ENCODE measurements at regions not wholly inside any gene's neighbourhood (a gene's known extent, or its start where the extent isn't known, plus 50 kb on each side); places are given as distances from the start of the nearest gene placed in this dataset.

DNA sequence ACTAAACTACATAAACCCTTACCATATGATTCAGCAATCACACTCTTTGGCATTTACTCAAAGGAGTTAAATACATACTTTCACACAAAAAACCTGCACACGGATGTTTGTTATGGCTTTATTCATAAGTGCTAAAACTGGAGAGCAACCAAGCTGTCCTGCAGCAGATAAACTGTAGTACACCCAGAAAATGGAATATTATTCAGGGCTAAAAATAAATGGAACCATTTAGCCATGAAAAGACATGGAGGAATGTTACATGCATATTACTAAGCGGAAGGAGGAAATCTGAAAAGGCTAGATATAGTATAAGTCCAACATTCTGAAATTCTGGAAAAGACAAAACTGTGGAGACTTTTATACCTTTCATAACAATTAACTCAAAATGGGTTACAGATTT lies 73.6 kb upstream of the PHACTR3 start:
- H3K56ac ChIP-seq (ENCODE audit: extremely low read depth, insufficient read depth, low read length) = no peak overlapping the region
- H3K4me2 ChIP-seq (ENCODE audit: low read depth, low read length) = no peak overlapping the region
- in situ Hi-C loops (cut with MboI; ENCODE audit: low sequenced_read_pairs) = no loop called here
- no peaks in the 10 kb centered on the region for H4K20me1 ChIP-seq (ENCODE audit: insufficient read depth, low read length)
- no peaks in the 10 kb centered on the region for H3K27me3 ChIP-seq (ENCODE audit: control insufficient read depth, insufficient read depth, low read length)
- CTCF ChIA-PET = no interaction called here
- no peak overlapping the region for H3K4me3 ChIP-seq (ENCODE audit: insufficient read depth, low read depth, low read length)
- TF ChIP-seq CHD1 (IDR thresholded peaks at IDR 0.05; ENCODE audit: low read depth, low read length) (no peak), RAD21 (IDR thresholded peaks at IDR 0.05; ENCODE audit: low read length) (no peak), BHLHE40 (IDR thresholded peaks at IDR 0.05; ENCODE audit: low read depth, low read length) (no peak)
- TF ChIP-seq, protein P1, sequence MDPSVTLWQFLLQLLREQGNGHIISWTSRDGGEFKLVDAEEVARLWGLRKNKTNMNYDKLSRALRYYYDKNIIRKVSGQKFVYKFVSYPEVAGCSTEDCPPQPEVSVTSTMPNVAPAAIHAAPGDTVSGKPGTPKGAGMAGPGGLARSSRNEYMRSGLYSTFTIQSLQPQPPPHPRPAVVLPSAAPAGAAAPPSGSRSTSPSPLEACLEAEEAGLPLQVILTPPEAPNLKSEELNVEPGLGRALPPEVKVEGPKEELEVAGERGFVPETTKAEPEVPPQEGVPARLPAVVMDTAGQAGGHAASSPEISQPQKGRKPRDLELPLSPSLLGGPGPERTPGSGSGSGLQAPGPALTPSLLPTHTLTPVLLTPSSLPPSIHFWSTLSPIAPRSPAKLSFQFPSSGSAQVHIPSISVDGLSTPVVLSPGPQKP (IDR thresholded peaks at IDR 0.05; ENCODE audit: borderline replicate concordance, low read depth, low read length) = no peak
- no TSS peak for BruUV-seq (replicated peaks)
- no peak overlapping the region for H3K9ac ChIP-seq (ENCODE audit: low read depth, low read length)
- H2BK15ac ChIP-seq (ENCODE audit: low read depth, low read length) = no peak overlapping the region
- H3K23ac ChIP-seq (ENCODE audit: low read depth, low read length) = no peak overlapping the region
- no peaks in the 10 kb centered on the region for H3K9me1 ChIP-seq (ENCODE audit: insufficient read depth, low read length)
- POLR2A ChIA-PET (ENCODE audit: unreplicated experiment) = no interaction called here
- no peak overlapping the region for H4K91ac ChIP-seq (ENCODE audit: insufficient read depth, low read depth, low read length)
- H2AFZ ChIP-seq (replicated peaks; ENCODE audit: low read length, poor library complexity) = no peak overlapping the region
- no peaks in the 10 kb centered on the region for H3K9me3 ChIP-seq (ENCODE audit: control insufficient read depth, insufficient read depth, low read length)
- no peak overlapping the region for H2BK5ac ChIP-seq (ENCODE audit: low read depth, low read length, poor library complexity, severe bottlenecking)
- H3K18ac ChIP-seq (ENCODE audit: low read depth, low read length) = no peak overlapping the region
- dilution Hi-C loops (cut with HindIII; ENCODE audit: low sequenced_read_pairs, unreplicated experiment) = no loop called here
- WGBS, 2 experiments (ENCODE audit: extremely low coverage in 2 of 2, insufficient read length in 1 of 2) = no CpG with 5 or more reads among the region's 2 CpGs
- H3K4ac ChIP-seq (ENCODE audit: low read depth, low read length) = no peak overlapping the region
- H3K4me1 ChIP-seq (ENCODE audit: control insufficient read depth, insufficient read depth, low read length) = no peaks in the 10 kb centered on the region
- H4K8ac ChIP-seq (ENCODE audit: low read depth in 2 of 2, low read length in 2 of 2) = no peak overlapping the region
- H2BK20ac ChIP-seq (ENCODE audit: low read depth, low read length) = no peak overlapping the region
- no peak overlapping the region for H3K14ac ChIP-seq (replicated peaks; ENCODE audit: low read depth, low read length)
- H2AK5ac ChIP-seq (ENCODE audit: low read depth, low read length) = no peak overlapping the region
- intact Hi-C loops (cut with micrococcal nuclease) = no loop called here
- H2BK120ac ChIP-seq (ENCODE audit: low read depth, low read length) = no peak overlapping the region
- no peak overlapping the region for H2AK9ac ChIP-seq (replicated peaks; ENCODE audit: low read depth, low read length, poor library complexity)
- no peaks in the 10 kb centered on the region for H3K79me1 ChIP-seq (ENCODE audit: low read depth in 1 of 2, low read length in 2 of 2)
- ATAC-seq (ENCODE audit: low read depth) = no peak
- no peaks in the 10 kb centered on the region for H3K36me3 ChIP-seq (ENCODE audit: control insufficient read depth, insufficient read depth, low read length)
- H4K5ac ChIP-seq (ENCODE audit: low read depth, low read length) = no peak overlapping the region
- H3K27ac ChIP-seq (ENCODE audit: insufficient read depth, low read length) = no peak overlapping the region
- DNase-seq = no peak
